ENCODE measurements at regions not wholly inside any gene's neighbourhood (a gene's known extent, or its start where the extent isn't known, plus 50 kb on each side); places are given as distances from the start of the nearest gene placed in this dataset.

DNA sequence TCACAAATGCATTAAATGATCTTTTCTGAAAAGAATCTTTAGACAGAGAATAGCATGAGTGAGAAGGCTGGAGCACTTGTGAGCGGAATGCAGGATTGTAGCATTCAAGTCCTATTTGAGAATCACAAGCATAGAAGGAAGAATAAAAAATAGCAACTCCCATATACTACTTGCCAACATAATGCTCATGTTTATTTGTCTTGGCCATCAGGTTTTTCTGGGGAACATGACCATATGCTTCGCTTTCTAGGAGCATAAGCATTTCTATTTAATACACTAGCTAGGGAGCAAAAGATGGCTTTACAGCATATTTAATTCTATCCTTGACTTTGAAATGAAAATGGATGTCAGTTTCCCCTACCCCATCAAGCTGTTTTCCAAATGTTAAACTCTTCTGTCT is 170.3 kb upstream of the MITF start:
- Mint-ChIP-seq H3K4me1 (ENCODE audit: unreplicated experiment) (no peaks in the 10 kb centered on the region), H3K27me3 (ENCODE audit: unreplicated experiment) (peaks cover 30% of the 10 kb centered on the region), H3K9me3 (ENCODE audit: unreplicated experiment) (no peaks in the 10 kb centered on the region), H3K4me3 (ENCODE audit: unreplicated experiment) (no peak overlapping the region), H3K27ac (ENCODE audit: unreplicated experiment) (no peak overlapping the region), H3K36me3 (ENCODE audit: unreplicated experiment) (no peaks in the 10 kb centered on the region)
- DNase-seq (ENCODE audit: extremely low spot score, unreplicated experiment), result no peak
- TF ChIP-seq, protein P1, sequence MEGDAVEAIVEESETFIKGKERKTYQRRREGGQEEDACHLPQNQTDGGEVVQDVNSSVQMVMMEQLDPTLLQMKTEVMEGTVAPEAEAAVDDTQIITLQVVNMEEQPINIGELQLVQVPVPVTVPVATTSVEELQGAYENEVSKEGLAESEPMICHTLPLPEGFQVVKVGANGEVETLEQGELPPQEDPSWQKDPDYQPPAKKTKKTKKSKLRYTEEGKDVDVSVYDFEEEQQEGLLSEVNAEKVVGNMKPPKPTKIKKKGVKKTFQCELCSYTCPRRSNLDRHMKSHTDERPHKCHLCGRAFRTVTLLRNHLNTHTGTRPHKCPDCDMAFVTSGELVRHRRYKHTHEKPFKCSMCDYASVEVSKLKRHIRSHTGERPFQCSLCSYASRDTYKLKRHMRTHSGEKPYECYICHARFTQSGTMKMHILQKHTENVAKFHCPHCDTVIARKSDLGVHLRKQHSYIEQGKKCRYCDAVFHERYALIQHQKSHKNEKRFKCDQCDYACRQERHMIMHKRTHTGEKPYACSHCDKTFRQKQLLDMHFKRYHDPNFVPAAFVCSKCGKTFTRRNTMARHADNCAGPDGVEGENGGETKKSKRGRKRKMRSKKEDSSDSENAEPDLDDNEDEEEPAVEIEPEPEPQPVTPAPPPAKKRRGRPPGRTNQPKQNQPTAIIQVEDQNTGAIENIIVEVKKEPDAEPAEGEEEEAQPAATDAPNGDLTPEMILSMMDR (IDR thresholded peaks at IDR 0.05), result no peak

DNA sequence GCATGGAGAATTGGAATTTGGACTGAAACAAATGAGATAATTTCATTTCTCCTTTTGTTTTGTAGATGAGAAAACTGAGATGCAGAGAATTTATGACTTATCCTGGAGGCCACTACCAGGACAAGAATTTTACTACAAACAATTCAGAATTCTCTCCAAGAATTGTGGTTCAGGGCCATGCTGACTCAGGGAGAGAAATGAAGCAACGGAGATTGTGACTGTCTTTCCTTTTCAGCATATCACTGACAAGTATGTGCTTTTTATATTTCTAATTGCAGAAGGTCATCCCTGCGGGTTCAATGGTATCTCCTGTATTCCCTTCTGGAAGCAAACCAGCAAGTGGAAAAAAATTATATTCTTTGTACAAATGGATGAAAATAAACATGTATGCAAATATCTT is 170.8 kb upstream of the MITF start:
- no peak for DNase-seq (ENCODE audit: extremely low spot score, unreplicated experiment)

DNA sequence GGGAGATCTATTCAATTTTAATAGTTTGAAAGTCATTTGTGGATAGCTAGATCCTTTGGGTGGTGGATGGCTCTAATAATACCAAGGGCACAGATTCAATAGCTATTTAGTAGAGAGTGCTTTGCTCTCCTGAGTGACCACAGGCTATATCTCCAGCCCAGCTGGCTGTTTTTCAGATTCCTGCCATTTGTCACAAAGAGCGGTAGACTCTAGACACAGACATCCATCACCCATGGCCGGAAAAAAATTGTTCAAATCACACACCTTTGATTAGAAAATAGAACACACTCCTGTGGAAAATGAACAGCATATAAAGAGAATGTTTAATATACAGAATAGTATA is 171.6 kb upstream of the MITF start:
- H3K27ac Mint-ChIP-seq (ENCODE audit: unreplicated experiment), result no peak overlapping the region
- H3K4me3 Mint-ChIP-seq (ENCODE audit: unreplicated experiment), result no peak overlapping the region
- DNase-seq (ENCODE audit: extremely low spot score, unreplicated experiment), result no peak
- TF ChIP-seq, protein P1 (IDR thresholded peaks at IDR 0.05), result no peak
- H3K4me1 Mint-ChIP-seq (ENCODE audit: unreplicated experiment), result no peaks in the 10 kb centered on the region
- H3K36me3 Mint-ChIP-seq (ENCODE audit: unreplicated experiment), result no peaks in the 10 kb centered on the region
- H3K9me3 Mint-ChIP-seq (ENCODE audit: unreplicated experiment), result no peaks in the 10 kb centered on the region
- H3K27me3 Mint-ChIP-seq (ENCODE audit: unreplicated experiment), result peaks cover 36% of the 10 kb centered on the region

More for the DNA sequence above, 170.8 kb upstream of the MITF start:
- Mint-ChIP-seq H3K27ac (ENCODE audit: unreplicated experiment) (no peak overlapping the region), H3K9me3 (ENCODE audit: unreplicated experiment) (no peaks in the 10 kb centered on the region), H3K4me3 (ENCODE audit: unreplicated experiment) (no peak overlapping the region), H3K27me3 (ENCODE audit: unreplicated experiment) (peaks cover 30% of the 10 kb centered on the region), H3K4me1 (ENCODE audit: unreplicated experiment) (no peaks in the 10 kb centered on the region), H3K36me3 (ENCODE audit: unreplicated experiment) (no peaks in the 10 kb centered on the region)
- TF ChIP-seq, protein P1 (IDR thresholded peaks at IDR 0.05), result no peak

DNA sequence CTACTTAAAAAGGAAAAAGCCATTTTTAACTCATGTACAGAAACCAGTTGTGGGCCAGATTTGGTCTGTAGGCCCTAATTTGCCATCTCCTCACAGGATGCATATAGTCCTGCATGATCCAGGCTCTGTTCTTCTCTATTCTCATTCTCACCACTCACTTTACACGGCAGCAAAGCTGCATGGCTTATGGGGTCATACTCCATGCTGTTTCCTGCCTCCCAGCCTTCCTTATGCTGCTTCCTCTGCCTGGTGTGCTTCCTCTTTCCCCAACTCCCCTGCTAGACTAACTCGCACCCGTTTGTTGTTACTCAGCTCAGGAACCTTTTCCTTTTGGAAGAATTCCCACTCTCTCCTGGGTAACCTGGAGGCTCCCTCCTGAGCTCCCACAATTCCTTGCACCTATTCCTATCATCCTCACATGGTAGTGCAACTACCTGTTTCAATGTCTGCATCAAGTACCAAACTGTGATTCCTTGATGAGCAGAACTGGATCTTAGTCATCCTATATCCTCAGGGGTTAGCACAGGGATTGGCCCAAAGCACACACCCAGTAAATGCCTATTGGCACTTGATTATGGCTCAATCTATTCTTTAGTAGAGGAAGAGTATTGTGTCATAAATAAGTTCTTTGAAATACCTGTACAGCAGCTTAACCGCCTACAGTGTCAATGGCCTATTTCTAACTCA is 172.1 kb upstream of the MITF start:
- TF ChIP-seq, protein P1 (IDR thresholded peaks at IDR 0.05), result no peak
- Mint-ChIP-seq H3K27me3 (ENCODE audit: unreplicated experiment) (peaks cover 36% of the 10 kb centered on the region), H3K4me3 (ENCODE audit: unreplicated experiment) (no peak overlapping the region), H3K9me3 (ENCODE audit: unreplicated experiment) (no peaks in the 10 kb centered on the region), H3K27ac (ENCODE audit: unreplicated experiment) (no peak overlapping the region), H3K4me1 (ENCODE audit: unreplicated experiment) (no peaks in the 10 kb centered on the region), H3K36me3 (ENCODE audit: unreplicated experiment) (no peaks in the 10 kb centered on the region)
- no peak for DNase-seq (ENCODE audit: extremely low spot score, unreplicated experiment)

DNA sequence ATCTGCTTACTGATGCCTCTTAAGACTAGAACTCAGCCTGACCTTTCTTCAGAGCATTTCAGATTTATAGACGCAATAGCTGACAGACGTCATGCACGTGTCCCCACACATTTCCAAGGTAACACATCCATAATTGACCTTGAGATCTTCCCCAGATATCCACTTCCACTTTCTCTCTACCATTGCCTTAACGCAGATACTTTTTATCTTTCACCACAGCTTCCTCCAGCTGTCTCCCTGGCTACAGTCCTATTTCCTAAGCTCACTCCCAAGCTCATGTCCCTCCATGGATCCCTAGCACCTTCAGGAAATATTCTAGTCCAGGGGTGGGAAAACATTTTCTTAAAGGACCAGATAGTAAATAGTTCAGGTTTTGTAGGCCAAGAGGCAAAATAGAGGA is 173.0 kb upstream of the MITF start:
- H3K27me3 Mint-ChIP-seq (ENCODE audit: unreplicated experiment), result peaks cover 36% of the 10 kb centered on the region
- H3K4me1 Mint-ChIP-seq (ENCODE audit: unreplicated experiment), result no peaks in the 10 kb centered on the region
- H3K4me3 Mint-ChIP-seq (ENCODE audit: unreplicated experiment), result no peak overlapping the region

More for the DNA sequence above, 173.0 kb upstream of the MITF start:
- Mint-ChIP-seq H3K36me3 (ENCODE audit: unreplicated experiment) (no peaks in the 10 kb centered on the region), H3K27ac (ENCODE audit: unreplicated experiment) (no peak overlapping the region), H3K9me3 (ENCODE audit: unreplicated experiment) (no peaks in the 10 kb centered on the region)
- TF ChIP-seq, protein P1 (IDR thresholded peaks at IDR 0.05), result no peak
- DNase-seq (ENCODE audit: extremely low spot score, unreplicated experiment), result no peak

Measured in osteocyte (in vitro differentiated cells).